HL-60 (cell line): ENCODE measurements at regions not wholly inside any gene's neighbourhood (a gene's known extent, or its start where the extent isn't known, plus 50 kb on each side); places are given as distances from the start of the nearest gene placed in this dataset.
A peak's percentile ranks its signal among the peaks of the same experiment; 100 is the strongest.

Source experiments
- DNase-seq, 2 experiments: peaks; one replicate each; pipeline ENCODE4 v3.0.0-alpha.2; 2010 to 2020; ENCODE audit warnings: low read depth in 1 of 2, low spot score in 1 of 2
- H3K27ac ChIP-seq: fragments of 250-450 bp; sonication (Bioruptor Pico); replicated peaks from 2 replicates; pipeline ENCODE4 v1.5.1; 2020; ENCODE audit warnings: mild to moderate bottlenecking, moderate library complexity
- H3K27me3 ChIP-seq: fragments of 250-450 bp; sonication (Bioruptor Pico); 2 replicates; pipeline ENCODE4 v1.5.1; 2021; ENCODE audit warnings: mild to moderate bottlenecking, moderate library complexity; ENCODE audit not compliant: insufficient read depth, poor library complexity, severe bottlenecking
- H3K4me3 ChIP-seq: replicated peaks from 2 replicates; pipeline ENCODE4 v1.5.1; 2011; ENCODE audit warnings: mild to moderate bottlenecking, control low read depth, low read length; ENCODE audit not compliant: insufficient read depth
- GABPA ChIP-seq: IDR thresholded peaks from 2 replicates; pipeline ENCODE4 v1.6.1; 2012; ENCODE audit warnings: low read depth
- POLR2AphosphoS5 ChIP-seq: IDR thresholded peaks from 2 replicates; pipeline ENCODE4 v1.6.1; 2012; ENCODE audit warnings: low read depth
- SPI1 ChIP-seq: IDR thresholded peaks from 2 replicates; pipeline ENCODE4 v1.6.1; 2012; ENCODE audit warnings: low read depth, mild to moderate bottlenecking, borderline replicate concordance
- TF ChIP-seq, protein P1 (sequence below): IDR thresholded peaks from 2 replicates; pipeline ENCODE4 v1.6.1; 2012; ENCODE audit warnings: low read depth; ENCODE audit not compliant: insufficient replicate concordance
- TF ChIP-seq, protein P2 (sequence below): IDR thresholded peaks from one replicate; pipeline ENCODE4 v1.5.1; 2011; ENCODE audit warnings: low read length, control low read depth, inconsistent platforms; ENCODE audit not compliant: insufficient read depth

- TF ChIP-seq POLR2AphosphoS5 (no peak), SPI1 (no peak)
- Histone ChIP-seq H3K4me3 (no peak overlapping the region), H3K27me3 (no peaks in the 10 kb centered on the region), H3K27ac (no peak overlapping the region)
- no peak for DNase-seq
Measured at GRCh38 chr13:78393286-78394142, 209.8 kb downstream of the POU4F1 start.

DNA sequence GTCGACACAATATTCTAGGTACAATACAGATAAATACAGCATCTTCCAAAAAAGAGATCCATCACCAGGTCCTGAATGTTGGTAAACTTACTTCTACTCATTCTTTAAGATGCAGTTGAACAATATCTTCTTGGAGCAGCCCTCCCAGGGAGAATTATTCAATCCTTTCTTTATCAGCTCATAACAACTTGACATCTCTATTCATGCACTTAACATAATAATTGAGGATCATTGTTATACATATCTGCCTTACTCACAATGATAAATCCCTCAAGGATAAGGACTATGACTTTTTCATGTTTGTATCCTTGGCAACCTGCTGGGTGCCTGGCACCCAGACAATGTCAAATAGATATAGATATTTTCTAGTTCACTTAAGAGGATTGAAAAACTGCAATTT, 219.5 kb downstream of the POU4F1 start:
- Histone ChIP-seq H3K4me3 (no peak overlapping the region), H3K27ac (peak overlapping the region; percentile 15), H3K27me3 (no peaks in the 10 kb centered on the region)
- DNase-seq: no peak
- TF ChIP-seq SPI1: no peak
- TF ChIP-seq, protein P1, sequence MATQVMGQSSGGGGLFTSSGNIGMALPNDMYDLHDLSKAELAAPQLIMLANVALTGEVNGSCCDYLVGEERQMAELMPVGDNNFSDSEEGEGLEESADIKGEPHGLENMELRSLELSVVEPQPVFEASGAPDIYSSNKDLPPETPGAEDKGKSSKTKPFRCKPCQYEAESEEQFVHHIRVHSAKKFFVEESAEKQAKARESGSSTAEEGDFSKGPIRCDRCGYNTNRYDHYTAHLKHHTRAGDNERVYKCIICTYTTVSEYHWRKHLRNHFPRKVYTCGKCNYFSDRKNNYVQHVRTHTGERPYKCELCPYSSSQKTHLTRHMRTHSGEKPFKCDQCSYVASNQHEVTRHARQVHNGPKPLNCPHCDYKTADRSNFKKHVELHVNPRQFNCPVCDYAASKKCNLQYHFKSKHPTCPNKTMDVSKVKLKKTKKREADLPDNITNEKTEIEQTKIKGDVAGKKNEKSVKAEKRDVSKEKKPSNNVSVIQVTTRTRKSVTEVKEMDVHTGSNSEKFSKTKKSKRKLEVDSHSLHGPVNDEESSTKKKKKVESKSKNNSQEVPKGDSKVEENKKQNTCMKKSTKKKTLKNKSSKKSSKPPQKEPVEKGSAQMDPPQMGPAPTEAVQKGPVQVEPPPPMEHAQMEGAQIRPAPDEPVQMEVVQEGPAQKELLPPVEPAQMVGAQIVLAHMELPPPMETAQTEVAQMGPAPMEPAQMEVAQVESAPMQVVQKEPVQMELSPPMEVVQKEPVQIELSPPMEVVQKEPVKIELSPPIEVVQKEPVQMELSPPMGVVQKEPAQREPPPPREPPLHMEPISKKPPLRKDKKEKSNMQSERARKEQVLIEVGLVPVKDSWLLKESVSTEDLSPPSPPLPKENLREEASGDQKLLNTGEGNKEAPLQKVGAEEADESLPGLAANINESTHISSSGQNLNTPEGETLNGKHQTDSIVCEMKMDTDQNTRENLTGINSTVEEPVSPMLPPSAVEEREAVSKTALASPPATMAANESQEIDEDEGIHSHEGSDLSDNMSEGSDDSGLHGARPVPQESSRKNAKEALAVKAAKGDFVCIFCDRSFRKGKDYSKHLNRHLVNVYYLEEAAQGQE: no peak
- TF ChIP-seq, protein P2, sequence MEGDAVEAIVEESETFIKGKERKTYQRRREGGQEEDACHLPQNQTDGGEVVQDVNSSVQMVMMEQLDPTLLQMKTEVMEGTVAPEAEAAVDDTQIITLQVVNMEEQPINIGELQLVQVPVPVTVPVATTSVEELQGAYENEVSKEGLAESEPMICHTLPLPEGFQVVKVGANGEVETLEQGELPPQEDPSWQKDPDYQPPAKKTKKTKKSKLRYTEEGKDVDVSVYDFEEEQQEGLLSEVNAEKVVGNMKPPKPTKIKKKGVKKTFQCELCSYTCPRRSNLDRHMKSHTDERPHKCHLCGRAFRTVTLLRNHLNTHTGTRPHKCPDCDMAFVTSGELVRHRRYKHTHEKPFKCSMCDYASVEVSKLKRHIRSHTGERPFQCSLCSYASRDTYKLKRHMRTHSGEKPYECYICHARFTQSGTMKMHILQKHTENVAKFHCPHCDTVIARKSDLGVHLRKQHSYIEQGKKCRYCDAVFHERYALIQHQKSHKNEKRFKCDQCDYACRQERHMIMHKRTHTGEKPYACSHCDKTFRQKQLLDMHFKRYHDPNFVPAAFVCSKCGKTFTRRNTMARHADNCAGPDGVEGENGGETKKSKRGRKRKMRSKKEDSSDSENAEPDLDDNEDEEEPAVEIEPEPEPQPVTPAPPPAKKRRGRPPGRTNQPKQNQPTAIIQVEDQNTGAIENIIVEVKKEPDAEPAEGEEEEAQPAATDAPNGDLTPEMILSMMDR: no peak
- TF ChIP-seq POLR2AphosphoS5: no peak
- TF ChIP-seq GABPA: no peak

DNA sequence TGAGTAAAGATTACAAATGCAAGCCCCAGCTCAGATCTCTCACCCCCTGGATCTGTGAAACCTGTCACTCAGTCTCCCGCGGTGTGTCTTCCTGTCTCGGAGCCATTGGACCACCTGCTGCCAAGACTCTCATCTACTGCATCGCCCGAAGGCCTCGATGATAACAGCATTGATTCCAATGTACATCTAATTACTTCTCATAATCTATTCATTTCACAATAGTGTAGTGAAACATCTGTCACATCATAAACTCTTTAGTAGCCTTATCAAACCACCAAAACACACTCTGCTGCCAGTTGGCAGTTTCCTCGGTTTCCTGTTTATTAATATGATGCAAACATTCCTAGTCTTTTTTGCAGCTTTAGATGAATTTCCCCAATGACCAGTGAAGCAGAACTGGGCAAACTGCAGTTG, 220.3 kb downstream of the POU4F1 start:
- H3K27me3 ChIP-seq: no peaks in the 10 kb centered on the region
- H3K27ac ChIP-seq: peak overlapping the region; percentile 15
- peak in 1 of 2 experiments; percentile 30 for DNase-seq
- no peak overlapping the region for H3K4me3 ChIP-seq
- TF ChIP-seq SPI1 (no peak), POLR2AphosphoS5 (no peak), GABPA (no peak)
- TF ChIP-seq, protein P1: no peak
- TF ChIP-seq, protein P2: no peak

- H3K27me3 ChIP-seq: no peaks in the 10 kb centered on the region
- TF ChIP-seq POLR2AphosphoS5: no peak
- TF ChIP-seq, protein P1: no peak
- TF ChIP-seq, protein P2: no peak
- TF ChIP-seq GABPA: no peak
- no peak for TF ChIP-seq SPI1
- no peak overlapping the region for H3K4me3 ChIP-seq
- H3K27ac ChIP-seq: no peak overlapping the region
- no peak for DNase-seq
Measured at GRCh38 chr13:78382491-78382890, 220.9 kb downstream of the POU4F1 start.
